ENCODE measurements at regions not wholly inside any gene's neighbourhood (a gene's known extent, or its start where the extent isn't known, plus 50 kb on each side); places are given as distances from the start of the nearest gene placed in this dataset.
A peak's percentile ranks its signal among the peaks of the same experiment; 100 is the strongest.

GRCh38 chr12:131330106-131330815 is 376.6 kb downstream of the ADGRD1 start:
- no peak overlapping the region for H3K27ac Mint-ChIP-seq (ENCODE audit: unreplicated experiment)
- peaks cover 7% of the 10 kb centered on the region for H3K27me3 Mint-ChIP-seq (ENCODE audit: unreplicated experiment)
- no peak for TF ChIP-seq CTCF (IDR thresholded peaks at IDR 0.05; ENCODE audit: unreplicated experiment)
- H3K9me3 Mint-ChIP-seq (ENCODE audit: unreplicated experiment) = peaks cover 10% of the 10 kb centered on the region
- no peaks in the 10 kb centered on the region for H3K4me1 Mint-ChIP-seq (ENCODE audit: unreplicated experiment)
- peak overlapping the region; percentile 0 for H3K4me3 Mint-ChIP-seq (ENCODE audit: unreplicated experiment)
- peaks cover 14% of the 10 kb centered on the region for H3K36me3 Mint-ChIP-seq (ENCODE audit: low read depth, unreplicated experiment)
- DNase-seq (ENCODE audit: low spot score) = no peak

- Mint-ChIP-seq H3K27ac (ENCODE audit: unreplicated experiment) (no peak overlapping the region), H3K4me3 (ENCODE audit: unreplicated experiment) (no peak overlapping the region), H3K4me1 (ENCODE audit: unreplicated experiment) (no peaks in the 10 kb centered on the region), H3K27me3 (ENCODE audit: unreplicated experiment) (peaks cover 7% of the 10 kb centered on the region), H3K9me3 (ENCODE audit: unreplicated experiment) (peaks cover 9% of the 10 kb centered on the region), H3K36me3 (ENCODE audit: low read depth, unreplicated experiment) (peaks cover 14% of the 10 kb centered on the region)
- no peak for TF ChIP-seq CTCF (IDR thresholded peaks at IDR 0.05; ENCODE audit: unreplicated experiment)
- no peak for DNase-seq (ENCODE audit: low spot score)
Observed at GRCh38 chr12:131331148-131331750, 377.5 kb downstream of the ADGRD1 start.

GRCh38 chr12:131332224-131332623 is 378.5 kb downstream of the ADGRD1 start:
- peaks cover under 1% of the 10 kb centered on the region for H3K9me3 Mint-ChIP-seq (ENCODE audit: unreplicated experiment)
- peaks cover 5% of the 10 kb centered on the region for H3K36me3 Mint-ChIP-seq (ENCODE audit: low read depth, unreplicated experiment)
- H3K27me3 Mint-ChIP-seq (ENCODE audit: unreplicated experiment) = peaks cover 9% of the 10 kb centered on the region
- no peak overlapping the region for H3K27ac Mint-ChIP-seq (ENCODE audit: unreplicated experiment)
- no peaks in the 10 kb centered on the region for H3K4me1 Mint-ChIP-seq (ENCODE audit: unreplicated experiment)
- H3K4me3 Mint-ChIP-seq (ENCODE audit: unreplicated experiment) = no peak overlapping the region
- no peak for DNase-seq (ENCODE audit: low spot score)
- no peak for TF ChIP-seq CTCF (IDR thresholded peaks at IDR 0.05; ENCODE audit: unreplicated experiment)

GRCh38 chr12:131333136-131333535 is 377.8 kb upstream of the SFSWAP start:
- DNase-seq (ENCODE audit: low spot score) = no peak
- H3K36me3 Mint-ChIP-seq (ENCODE audit: low read depth, unreplicated experiment) = peaks cover 4% of the 10 kb centered on the region
- no peak for TF ChIP-seq CTCF (IDR thresholded peaks at IDR 0.05; ENCODE audit: unreplicated experiment)
- H3K9me3 Mint-ChIP-seq (ENCODE audit: unreplicated experiment) = no peaks in the 10 kb centered on the region
- H3K27ac Mint-ChIP-seq (ENCODE audit: unreplicated experiment) = no peak overlapping the region
- peaks cover 9% of the 10 kb centered on the region for H3K27me3 Mint-ChIP-seq (ENCODE audit: unreplicated experiment)
- no peaks in the 10 kb centered on the region for H3K4me1 Mint-ChIP-seq (ENCODE audit: unreplicated experiment)
- no peak overlapping the region for H3K4me3 Mint-ChIP-seq (ENCODE audit: unreplicated experiment)
